HFF-Myc (cell line): ENCODE measurements at regions not wholly inside any gene's neighbourhood (a gene's known extent, or its start where the extent isn't known, plus 50 kb on each side); places are given as distances from the start of the nearest gene placed in this dataset.
"Not testable (repeated sequence)": the region's sequence is repeated elsewhere in the genome, so short reads cannot be mapped to it uniquely, and the experiment has no call there.

Source experiments
- DNase-seq: peaks from one replicate; pipeline ENCODE4 v3.0.0-alpha.2; 2011; ENCODE audit warnings: low read depth; ENCODE audit errors: extremely low read depth
- H3K4me3 ChIP-seq: replicated peaks from 2 replicates; pipeline ENCODE4 v1.5.1; 2011; ENCODE audit warnings: low read depth, mild to moderate bottlenecking, control low read depth, low read length
- TF ChIP-seq, protein P1 (sequence below): IDR thresholded peaks from 2 replicates; pipeline ENCODE4 v1.5.1; 2012; ENCODE audit warnings: mild to moderate bottlenecking, low read depth, low read length, control low read depth; ENCODE audit errors: missing control alignments

GRCh38 chr5:27103486-27103885 is 65.1 kb upstream of the CDH9 start:
- H3K4me3 ChIP-seq, result no peak overlapping the region
- TF ChIP-seq, protein P1, sequence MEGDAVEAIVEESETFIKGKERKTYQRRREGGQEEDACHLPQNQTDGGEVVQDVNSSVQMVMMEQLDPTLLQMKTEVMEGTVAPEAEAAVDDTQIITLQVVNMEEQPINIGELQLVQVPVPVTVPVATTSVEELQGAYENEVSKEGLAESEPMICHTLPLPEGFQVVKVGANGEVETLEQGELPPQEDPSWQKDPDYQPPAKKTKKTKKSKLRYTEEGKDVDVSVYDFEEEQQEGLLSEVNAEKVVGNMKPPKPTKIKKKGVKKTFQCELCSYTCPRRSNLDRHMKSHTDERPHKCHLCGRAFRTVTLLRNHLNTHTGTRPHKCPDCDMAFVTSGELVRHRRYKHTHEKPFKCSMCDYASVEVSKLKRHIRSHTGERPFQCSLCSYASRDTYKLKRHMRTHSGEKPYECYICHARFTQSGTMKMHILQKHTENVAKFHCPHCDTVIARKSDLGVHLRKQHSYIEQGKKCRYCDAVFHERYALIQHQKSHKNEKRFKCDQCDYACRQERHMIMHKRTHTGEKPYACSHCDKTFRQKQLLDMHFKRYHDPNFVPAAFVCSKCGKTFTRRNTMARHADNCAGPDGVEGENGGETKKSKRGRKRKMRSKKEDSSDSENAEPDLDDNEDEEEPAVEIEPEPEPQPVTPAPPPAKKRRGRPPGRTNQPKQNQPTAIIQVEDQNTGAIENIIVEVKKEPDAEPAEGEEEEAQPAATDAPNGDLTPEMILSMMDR, result no peak
- no peak for DNase-seq

GRCh38 chr5:27095761-27096160 is 57.4 kb upstream of the CDH9 start:
- DNase-seq, H3K4me3 ChIP-seq: not testable (repeated sequence)

GRCh38 chr5:27093279-27093678 is 54.9 kb upstream of the CDH9 start:
- DNase-seq, result no peak
- TF ChIP-seq, protein P1, result no peak
- no peak overlapping the region for H3K4me3 ChIP-seq

DNA sequence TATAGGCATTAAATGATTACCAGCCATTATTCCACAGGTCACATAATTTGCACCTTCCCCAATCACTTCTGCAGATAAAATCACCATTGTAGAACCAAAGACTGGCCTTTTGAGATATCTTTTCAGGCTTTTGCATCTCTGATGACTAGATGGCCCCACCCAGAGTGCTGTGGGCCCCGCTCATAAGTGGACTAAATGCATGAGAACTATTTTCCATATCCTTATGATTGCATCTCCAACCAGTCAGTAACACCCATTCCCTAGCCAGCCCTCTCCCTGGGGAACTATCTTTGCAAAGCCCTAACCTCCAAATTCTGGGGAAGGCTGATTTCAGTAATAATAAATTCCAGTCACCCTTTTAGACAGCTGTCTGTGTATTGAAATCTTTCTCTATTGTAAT is 53.5 kb upstream of the CDH9 start:
- H3K4me3 ChIP-seq, result no peak overlapping the region
- TF ChIP-seq, protein P1, result no peak
- no peak for DNase-seq

DNA sequence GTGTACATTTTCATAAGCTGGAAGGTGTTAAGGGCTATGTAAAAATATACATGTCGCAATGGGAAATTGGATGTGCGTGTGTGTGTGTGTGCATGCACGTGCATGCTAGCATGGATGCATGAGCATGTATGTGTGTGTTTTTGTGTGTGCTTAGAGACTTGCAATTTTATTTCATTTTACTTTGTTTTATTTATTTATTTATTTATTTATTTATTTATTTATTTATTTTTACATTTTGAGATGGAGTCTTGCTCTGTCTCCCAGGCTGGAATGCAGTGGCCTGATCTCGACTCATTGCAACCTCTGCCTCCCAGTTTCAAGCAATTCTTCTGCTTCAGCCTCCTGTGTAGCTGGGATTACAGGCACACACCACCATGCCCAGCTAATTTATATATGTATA is 50.4 kb upstream of the CDH9 start:
- DNase-seq, H3K4me3 ChIP-seq: not testable (repeated sequence)
